GM10266 (cell line): ENCODE measurements at regions not wholly inside any gene's neighbourhood (a gene's known extent, or its start where the extent isn't known, plus 50 kb on each side); places are given as distances from the start of the nearest gene placed in this dataset.

Source experiments
- DNase-seq: peaks from one replicate; pipeline ENCODE4 v3.0.0; 2012; ENCODE audit errors: extremely low spot score
- CTCF ChIP-seq: IDR thresholded peaks from 2 replicates; pipeline ENCODE4 v1.5.1; 2012; ENCODE audit warnings: mild to moderate bottlenecking, low read depth; ENCODE audit not compliant: control insufficient read depth, insufficient read depth; ENCODE audit errors: missing control alignments

- DNase-seq = no peak
- no peak for TF ChIP-seq CTCF
These were observed 157.5 kb upstream of the SGCD start for GRCh38 chr5:156169495-156169894.

GRCh38 chr5:156170351-156170961 lies 156.5 kb upstream of the SGCD start:
- DNase-seq = no peak
- TF ChIP-seq CTCF = no peak

DNA sequence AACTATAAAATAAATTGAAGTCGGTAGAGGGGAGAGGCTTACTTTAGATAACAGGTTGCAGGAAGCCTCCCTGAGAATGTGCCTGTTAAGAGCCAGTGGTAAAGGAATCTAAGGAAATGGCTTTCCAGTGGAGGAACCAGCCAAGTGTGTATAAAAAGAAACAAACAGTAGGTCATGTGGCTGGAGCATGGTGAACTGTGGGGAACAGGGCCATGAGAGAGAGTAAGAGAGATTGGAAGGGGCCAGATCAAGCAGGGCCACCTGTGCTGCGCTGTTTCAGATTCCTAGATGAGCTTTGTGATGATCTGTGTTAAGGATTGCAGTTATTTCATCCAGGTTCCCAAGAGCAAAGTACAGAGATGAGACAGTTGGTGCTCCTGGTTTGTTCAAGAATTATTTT lies 152.7 kb upstream of the SGCD start:
- no peak for TF ChIP-seq CTCF

DNA sequence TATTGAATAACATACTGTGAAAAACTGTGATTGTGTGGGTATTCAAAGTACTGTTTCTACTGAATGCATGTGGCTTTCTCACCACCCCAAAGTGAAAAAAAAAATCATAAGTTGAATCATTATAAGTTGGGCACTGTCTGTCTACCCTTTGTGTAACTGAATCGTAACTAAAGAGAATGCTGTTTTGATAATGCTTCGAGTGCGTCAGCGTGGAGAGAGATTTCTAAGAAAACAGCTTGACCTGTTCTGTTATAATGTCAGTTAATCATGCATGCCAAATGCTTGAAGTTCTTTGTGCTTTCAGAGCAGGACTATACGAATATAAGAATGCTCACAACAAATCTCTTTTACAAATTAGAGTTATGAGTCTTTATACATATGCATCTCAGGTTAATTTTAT lies 148.8 kb upstream of the SGCD start:
- DNase-seq = no peak
- no peak for TF ChIP-seq CTCF

More for the DNA sequence above, 152.7 kb upstream of the SGCD start:
- DNase-seq = no peak

- TF ChIP-seq CTCF = no peak
- no peak for DNase-seq
These were observed 145.3 kb upstream of the SGCD start for GRCh38 chr5:156181656-156182055.

DNA sequence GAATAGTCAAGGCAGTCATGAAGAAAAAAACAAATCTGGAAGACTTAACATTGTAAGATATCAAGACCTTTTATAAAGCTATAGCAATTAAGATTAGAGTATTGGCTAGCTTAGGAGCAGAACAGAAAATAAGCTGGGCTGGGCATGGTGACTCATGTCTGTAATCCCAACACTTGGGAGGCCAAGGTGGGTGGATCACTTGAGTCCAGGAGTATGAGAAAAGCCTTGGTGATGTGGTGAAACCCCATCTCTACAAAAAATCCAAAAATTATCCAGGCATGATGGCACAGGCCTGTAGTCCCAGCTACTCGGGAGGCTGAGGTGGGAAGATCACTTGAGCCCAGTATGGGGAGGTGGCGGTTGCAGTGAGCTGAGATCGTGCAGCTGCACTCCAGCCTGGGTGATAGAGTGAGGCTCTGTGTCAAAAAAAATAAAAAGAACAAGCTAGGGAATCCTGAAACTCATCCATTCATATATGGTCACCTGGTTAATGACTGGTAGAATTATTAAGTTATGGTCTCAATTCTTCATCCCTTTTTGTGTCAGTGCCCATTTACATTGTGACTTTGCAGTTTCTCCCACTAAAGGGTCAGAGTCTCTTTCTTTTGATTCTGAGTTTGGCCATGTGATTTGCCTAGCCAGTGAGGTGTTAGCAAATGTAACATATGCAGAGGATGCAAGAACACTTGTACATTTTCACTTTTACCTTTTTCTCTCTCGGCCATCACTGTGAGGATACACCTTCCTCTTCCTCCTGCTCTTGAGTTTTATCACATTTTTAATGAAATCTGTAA lies 144.6 kb upstream of the SGCD start:
- no peak for DNase-seq
- TF ChIP-seq CTCF = no peak

- no peak for DNase-seq
- no peak for TF ChIP-seq CTCF
These were observed 140.2 kb upstream of the SGCD start for GRCh38 chr5:156186760-156187159.
